AG04449 (cell line): ENCODE measurements at regions not wholly inside any gene's neighbourhood (a gene's known extent, or its start where the extent isn't known, plus 50 kb on each side); places are given as distances from the start of the nearest gene placed in this dataset.

ENCODE experiments used
- CTCF ChIA-PET: fragments of 350-600 bp; formaldehyde crosslinking; extraction: SDS; loops from one replicate; lab custom pipeline; 2021; ENCODE audit warnings: antibody characterized with exemption; lab: Yijun Ruan, JAX
- POLR2A ChIA-PET: fragments of 400-600, 350-600 bp; formaldehyde crosslinking; extraction: SDS; loops from one replicate; lab custom pipeline; 2020; ENCODE audit warnings: antibody characterized with exemption, inconsistent platforms; lab: Yijun Ruan, JAX
- DNase-seq: peaks from one replicate; pipeline ENCODE4 v3.0.0-alpha.2; 2010; ENCODE audit warnings: low read depth, low spot score
- H3K4me3 ChIP-seq: 2 replicates; pipeline ENCODE4 v1.5.1; 2011; ENCODE audit warnings: low read depth, mild to moderate bottlenecking, control low read depth, low read length
- CTCF ChIP-seq: IDR thresholded peaks from one replicate; pipeline ENCODE4 v1.5.1; 2011; ENCODE audit warnings: mild to moderate bottlenecking, moderate library complexity, low read length, control low read depth, inconsistent platforms; ENCODE audit not compliant: insufficient read depth; ENCODE audit errors: missing control alignments

GRCh38 chr20:59095140-59095539 lies 52.6 kb upstream of the PRELID3B start:
- no peak overlapping the region for H3K4me3 ChIP-seq
- ChIA-PET POLR2A (no interaction called here), CTCF (interaction anchor here (1.3 to 5.8 kb wide), 5 partner anchors 7 to 401 kb away, joined by 3 to 35 read pairs (median 5); no protein-coding TSS in a partner anchor)
- no peak for TF ChIP-seq CTCF
- DNase-seq = no peak

DNA sequence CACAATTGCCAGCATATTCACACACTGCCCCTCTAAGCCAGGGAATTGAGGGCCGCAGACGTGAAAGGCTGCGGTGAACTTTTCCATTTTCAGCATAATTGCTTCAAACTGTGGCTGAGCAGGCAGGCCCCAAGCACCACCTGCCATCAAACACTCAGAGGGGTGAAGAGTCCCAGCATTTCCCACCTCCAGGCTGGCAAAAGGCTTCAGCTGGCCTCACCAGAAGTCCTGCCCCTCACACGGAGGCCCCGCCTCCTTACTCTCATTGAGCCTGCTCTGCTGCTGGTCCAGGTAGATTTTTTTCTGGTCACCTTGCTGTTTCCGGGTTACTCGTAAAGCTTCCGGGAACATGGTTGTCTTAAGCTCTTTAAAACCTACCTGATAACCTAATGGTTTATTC lies 52.0 kb upstream of the PRELID3B start:
- CTCF ChIA-PET = interaction anchor here (1.3 to 5.8 kb wide), 4 partner anchors 7 to 401 kb away, joined by 3 to 35 read pairs (median 8); no protein-coding TSS in a partner anchor
- TF ChIP-seq CTCF = no peak
- no peak overlapping the region for H3K4me3 ChIP-seq
- POLR2A ChIA-PET = no interaction called here
- no peak for DNase-seq
